ENCODE measurements at regions not wholly inside any gene's neighbourhood (a gene's known extent, or its start where the extent isn't known, plus 50 kb on each side); places are given as distances from the start of the nearest gene placed in this dataset.

GRCh38 chr4:3831529-3832150 lies 65.5 kb downstream of the ADRA2C start:
- DNase-seq (ENCODE audit: low read depth): no peak

GRCh38 chr4:3832536-3833220 lies 66.5 kb downstream of the ADRA2C start:
- no peak for DNase-seq (ENCODE audit: low read depth)

- no peak for DNase-seq (ENCODE audit: low read depth)
Observed at GRCh38 chr4:3833326-3833989, 67.3 kb downstream of the ADRA2C start.

GRCh38 chr4:3834186-3834662 lies 68.0 kb downstream of the ADRA2C start:
- no peak for DNase-seq (ENCODE audit: low read depth)

GRCh38 chr4:3834663-3835521 lies 68.7 kb downstream of the ADRA2C start:
- no peak for DNase-seq (ENCODE audit: low read depth)

GRCh38 chr4:3835527-3836405 lies 69.6 kb downstream of the ADRA2C start:
- no peak for DNase-seq (ENCODE audit: low read depth)

- DNase-seq (ENCODE audit: low read depth): no peak
Observed at GRCh38 chr4:3836406-3836755, 70.2 kb downstream of the ADRA2C start.

- no peak for DNase-seq (ENCODE audit: low read depth)
Observed at GRCh38 chr4:3836756-3837601, 70.8 kb downstream of the ADRA2C start.

- DNase-seq (ENCODE audit: low read depth): no peak
Observed at GRCh38 chr4:3838437-3839380, 72.5 kb downstream of the ADRA2C start.

- DNase-seq (ENCODE audit: low read depth): no peak
Observed at GRCh38 chr4:3845094-3845743, 79.0 kb downstream of the ADRA2C start.

GRCh38 chr4:3845744-3846429 lies 79.7 kb downstream of the ADRA2C start:
- no peak for DNase-seq (ENCODE audit: low read depth)

GRCh38 chr4:3847211-3847940 lies 81.2 kb downstream of the ADRA2C start:
- no peak for DNase-seq (ENCODE audit: low read depth)

GRCh38 chr4:3848323-3848722 lies 82.1 kb downstream of the ADRA2C start:
- DNase-seq (ENCODE audit: low read depth): no peak

GRCh38 chr4:3849140-3849539 lies 83.0 kb downstream of the ADRA2C start:
- no peak for DNase-seq (ENCODE audit: low read depth)

- DNase-seq (ENCODE audit: low read depth): no peak
Observed at GRCh38 chr4:3850128-3850527, 83.9 kb downstream of the ADRA2C start.

- no peak for DNase-seq (ENCODE audit: low read depth)
Observed at GRCh38 chr4:3851211-3851610, 85.0 kb downstream of the ADRA2C start.

- DNase-seq (ENCODE audit: low read depth): no peak
Observed at GRCh38 chr4:3851881-3852280, 85.7 kb downstream of the ADRA2C start.

Measured in T-helper 22 cell (primary cell).